NCI-H2081 (cell line): ENCODE measurements at regions not wholly inside any gene's neighbourhood (a gene's known extent, or its start where the extent isn't known, plus 50 kb on each side); places are given as distances from the start of the nearest gene placed in this dataset.

Experiments used
- DNase-seq, 2 experiments: peaks; one replicate each; lab custom pipeline; 2025; lab: John Stamatoyannopoulos, UW

DNA sequence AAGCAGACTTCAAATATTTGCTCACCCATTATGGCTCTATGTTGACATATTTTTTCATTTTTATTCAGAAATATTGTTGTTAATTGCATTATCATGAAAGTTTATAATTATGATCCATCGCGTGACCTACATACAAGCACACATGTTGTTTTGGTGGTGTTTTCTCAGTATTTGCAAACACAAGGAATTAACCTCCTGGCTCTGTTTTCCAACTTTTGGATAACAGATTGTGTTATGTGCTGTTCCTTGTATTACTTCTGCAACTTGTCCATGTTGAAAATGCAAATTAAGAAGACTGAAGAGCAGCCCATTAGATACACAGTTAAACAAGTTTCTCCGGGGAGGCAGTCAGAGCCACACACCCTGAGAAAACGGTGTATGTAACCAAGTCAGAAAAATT is 201.2 kb downstream of the SEC23A start:
- no peak for DNase-seq

DNA sequence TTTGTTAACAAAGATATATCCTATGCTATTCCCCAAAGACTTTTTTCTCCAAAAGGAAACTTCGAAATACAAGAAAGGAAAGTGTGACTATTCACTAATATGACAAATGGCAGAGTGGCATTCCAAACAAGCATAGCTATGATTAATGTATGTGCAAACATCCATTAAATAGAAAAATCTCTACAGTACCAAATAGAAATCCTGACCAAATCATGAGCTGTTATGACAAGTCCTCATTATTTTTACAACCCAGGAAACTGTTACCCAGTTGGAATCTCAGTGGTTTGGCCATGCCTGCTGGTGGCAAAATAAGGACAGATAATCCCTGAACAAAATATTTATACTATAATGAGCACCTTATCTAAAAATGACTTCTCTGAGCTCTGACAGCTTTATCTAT is 202.1 kb downstream of the SEC23A start:
- DNase-seq = peak in 1 of 2 experiments; percentile 22

DNA sequence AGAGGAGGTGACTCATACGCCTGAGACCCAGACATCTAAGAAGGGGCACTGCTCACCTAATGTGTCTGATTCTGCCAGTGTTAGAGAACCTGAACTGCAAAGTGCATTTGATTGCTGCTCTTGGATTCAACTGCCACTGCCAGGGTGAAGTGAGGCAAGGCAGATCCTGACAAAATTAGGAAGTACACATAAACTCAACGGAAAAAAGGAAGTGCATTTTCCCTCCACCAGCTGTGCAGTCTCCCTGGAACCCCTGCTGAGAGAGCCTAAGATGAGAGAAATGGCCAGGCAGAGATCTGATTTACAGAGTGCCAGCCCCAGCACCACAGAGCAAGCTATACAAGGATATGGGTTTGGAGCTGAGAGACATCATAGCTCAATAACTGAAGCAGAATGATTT is 215.3 kb downstream of the SEC23A start:
- no peak for DNase-seq

GRCh38 chr14:38884109-38884508 is 218.9 kb downstream of the SEC23A start:
- DNase-seq = no peak

DNA sequence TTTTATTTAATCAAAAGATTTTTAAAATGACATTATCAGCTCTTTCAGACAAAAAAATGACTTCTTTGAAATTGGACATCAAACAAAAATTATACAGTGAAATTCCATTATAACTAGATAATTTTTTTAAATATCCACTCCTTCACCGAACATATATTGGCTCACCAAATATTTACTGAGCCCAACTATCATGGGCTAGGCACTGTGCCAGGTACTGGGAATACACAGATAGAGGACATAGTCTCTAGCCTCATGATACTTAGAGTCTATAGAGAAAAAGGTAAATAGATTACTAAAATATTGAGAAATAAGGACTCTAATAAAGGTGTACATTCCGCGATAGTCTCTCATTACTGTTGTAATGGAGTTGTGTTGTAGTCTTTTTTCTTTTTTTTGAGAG is 219.9 kb downstream of the SEC23A start:
- no peak for DNase-seq

GRCh38 chr14:38882533-38882932 is 220.5 kb downstream of the SEC23A start:
- DNase-seq = no peak

DNA sequence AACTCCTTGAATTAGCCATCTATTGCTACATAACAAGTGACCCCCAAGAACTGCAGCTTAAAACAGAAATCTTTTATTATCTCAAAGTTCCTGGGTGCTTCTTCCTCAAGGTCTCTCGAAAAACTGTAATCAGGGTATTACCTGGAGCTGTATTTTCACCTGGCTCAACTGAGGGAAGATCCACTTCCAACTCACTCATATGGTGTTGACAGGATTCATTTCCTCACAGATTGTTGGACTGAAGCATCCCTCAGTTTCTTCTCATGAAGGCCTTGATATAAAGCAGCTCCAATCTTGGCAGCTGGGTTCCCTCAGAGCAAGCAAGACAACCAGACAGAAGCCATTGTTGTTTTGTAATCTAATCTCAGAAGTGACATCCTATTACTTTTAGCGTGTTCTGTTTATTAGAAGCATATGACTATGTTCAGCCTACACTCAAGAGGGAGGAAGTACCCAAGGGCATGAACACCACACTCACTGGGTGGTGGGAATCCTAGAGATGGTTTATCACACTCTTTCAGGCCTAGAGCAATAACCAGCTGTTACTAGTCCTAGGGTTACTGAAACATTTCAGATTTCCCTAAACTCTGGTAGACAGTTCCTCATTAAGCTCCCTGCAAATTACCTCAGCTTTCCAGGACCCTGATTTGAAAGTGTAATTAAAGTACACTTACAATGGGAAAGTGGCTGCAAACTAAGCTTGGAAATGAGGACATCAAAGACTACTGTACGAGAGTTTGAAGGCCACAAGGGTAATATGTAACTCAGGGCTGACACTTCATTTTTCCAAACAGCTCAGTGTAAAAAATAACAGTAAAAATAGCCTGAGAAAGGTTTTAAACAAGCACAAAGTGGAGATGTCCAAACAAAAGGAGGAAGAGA is 222.2 kb downstream of the SEC23A start:
- no peak for DNase-seq

DNA sequence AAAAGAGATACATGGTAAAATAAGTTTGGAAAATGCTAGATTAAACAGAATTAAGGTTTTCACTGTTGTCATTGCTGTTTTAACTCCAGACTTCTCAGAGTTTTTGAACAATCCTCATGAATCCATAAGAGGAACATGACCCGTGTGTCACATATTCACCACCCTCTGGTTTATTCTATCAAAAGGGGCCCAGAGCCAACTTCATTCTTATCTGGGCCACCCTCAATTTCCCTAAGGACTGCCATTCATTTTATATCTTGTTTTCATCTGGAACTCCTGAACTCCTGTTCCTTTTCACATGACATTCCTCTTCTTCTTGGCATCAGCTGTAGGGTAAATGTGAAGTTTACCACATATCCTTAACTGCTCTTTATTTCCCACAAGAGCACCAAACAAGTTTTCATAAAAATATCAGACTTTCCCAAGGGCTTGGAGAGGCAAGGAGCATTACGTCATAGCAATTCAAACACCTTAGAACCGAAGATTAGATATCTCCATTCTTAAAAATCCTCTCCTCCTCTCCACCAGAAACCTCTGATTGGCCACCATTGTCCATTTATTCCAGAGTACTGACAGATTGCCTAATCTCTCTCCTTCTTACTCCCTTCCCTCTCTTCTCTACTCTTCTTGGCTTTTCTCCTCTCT is 225.2 kb downstream of the SEC23A start:
- no peak for DNase-seq

GRCh38 chr14:38874721-38875120 is 228.3 kb downstream of the SEC23A start:
- no peak for DNase-seq

DNA sequence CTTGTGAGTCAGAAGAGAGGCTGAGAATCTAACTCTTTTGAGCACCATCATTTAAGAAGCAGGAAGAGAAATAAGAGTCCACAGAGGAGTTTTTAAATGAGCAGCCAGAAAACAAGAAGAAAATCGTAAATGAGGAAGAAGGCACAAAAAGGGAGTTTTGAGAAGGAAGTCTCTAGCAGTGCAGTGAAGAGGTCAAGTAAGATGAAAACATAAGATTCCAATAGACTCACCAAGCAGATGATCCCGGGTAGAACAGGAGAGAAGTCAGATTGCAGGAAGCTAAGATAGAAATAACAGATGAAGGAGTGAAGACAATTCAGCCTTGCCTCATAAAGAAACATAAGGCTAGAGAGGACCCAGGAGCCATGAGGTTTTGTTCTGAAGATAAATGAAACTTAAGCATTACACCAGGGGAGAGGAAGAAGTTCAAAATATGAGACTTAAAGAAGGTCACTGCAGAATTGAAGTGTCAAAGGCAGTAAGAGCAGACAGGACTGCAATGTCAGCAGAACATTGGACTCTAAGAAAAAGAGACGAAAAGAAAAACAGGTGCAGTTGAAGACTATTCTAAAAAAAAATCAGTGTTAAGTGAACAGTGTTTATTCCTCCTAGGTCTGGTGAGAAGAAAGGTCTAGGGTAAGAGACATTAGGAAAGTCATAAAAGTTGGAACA is 229.0 kb downstream of the SEC23A start:
- no peak for DNase-seq

DNA sequence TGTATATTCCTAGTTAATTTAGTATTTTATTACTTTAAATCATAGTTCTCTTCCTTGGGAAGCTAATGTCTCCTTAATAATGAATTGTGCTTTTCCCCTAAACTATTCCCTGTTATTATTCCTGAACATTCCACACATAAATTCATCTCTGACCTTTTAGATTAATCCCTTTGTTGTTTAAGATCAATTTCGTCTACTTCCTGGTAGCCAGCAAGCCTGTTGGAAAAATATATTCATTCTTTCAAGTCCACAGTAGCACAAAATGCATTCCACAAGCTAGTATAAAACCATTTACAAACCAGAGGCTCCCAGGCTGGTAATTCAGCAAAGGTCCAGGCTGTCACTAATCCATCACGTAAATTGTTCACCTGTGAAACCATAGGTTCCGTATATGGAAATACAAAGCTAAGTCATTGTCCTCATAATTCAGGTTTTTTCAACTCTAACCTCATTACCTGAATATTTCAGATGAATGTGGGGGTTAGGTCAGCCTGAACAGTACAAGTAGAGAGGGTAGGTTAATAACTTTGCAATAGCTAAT is 232.7 kb downstream of the SEC23A start:
- DNase-seq = no peak

DNA sequence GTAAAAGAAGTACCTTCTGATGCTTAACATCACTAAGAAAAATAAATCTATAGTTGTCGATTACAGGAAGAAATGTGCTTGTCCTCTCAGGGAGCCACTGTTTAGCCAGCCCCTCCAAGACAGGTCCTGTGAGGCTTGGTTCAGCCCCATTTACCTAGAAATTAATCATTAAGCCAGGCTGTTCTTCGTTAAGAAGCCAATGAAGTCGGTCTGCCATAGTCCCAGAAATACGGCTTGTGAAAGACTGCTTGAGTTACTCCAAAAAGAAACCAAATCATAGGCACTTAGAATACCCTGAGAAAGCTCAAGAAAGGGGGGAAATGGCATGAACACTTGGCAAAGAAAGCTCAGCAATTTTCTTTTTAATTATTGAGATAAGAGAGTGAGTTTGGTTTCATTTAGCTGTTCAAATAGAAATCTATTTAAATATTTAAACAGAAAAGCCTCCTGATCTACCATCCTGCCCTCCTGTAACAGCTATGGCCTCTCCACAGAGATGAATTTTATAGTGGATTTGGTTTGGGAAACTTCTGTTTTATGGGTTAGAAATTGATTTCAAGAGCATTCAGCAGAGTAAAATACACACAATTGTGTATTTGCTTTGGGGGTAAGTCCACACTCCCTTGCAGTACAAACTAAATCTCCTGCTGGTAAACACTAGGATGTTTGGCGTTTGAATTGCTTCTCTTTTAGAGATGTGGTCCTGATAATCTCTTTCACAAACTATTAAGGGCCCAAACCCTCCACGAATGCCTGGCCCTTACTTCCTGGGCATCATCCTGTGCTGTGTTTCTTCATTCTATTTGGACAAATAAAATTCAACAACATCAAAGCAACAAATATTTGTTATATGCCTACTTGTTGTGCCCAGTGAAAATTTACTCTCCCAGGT is 234.4 kb downstream of the SEC23A start:
- DNase-seq = peak in 1 of 2 experiments; percentile 58

DNA sequence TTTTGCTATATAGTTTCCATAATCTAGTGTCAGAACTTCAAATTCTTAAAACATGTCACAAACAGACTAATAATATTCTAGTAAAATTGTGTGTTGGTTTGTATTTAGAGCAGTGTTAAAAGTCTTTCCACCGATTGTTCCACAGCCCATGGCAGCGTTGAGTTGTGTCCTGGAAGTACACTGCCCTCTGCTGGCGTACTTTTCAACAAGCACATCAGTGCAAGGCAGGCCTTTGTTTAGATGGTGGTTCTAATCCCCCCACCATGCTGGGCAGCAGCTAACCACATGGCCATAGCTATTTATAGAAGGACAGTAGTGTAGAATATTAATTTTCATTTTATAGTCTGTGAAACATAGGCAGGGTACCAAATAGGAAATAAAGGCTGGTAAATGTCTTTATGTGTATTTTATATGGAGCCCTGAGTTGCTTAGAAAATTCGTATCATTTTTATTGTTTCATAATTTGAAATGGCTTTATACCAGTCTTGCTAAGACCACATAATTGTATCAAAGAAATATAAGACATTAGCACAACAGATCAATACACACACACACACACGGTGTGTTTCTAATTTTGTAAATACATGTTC is 235.4 kb downstream of the SEC23A start:
- peak; percentile 87 to 88 for DNase-seq

- DNase-seq = peak in 1 of 2 experiments; percentile 27
Measured at GRCh38 chr14:38866461-38866860, 236.6 kb downstream of the SEC23A start.

- no peak for DNase-seq
Measured at GRCh38 chr14:38862366-38862765, 240.7 kb downstream of the SEC23A start.

GRCh38 chr14:38860530-38860929 is 242.5 kb downstream of the SEC23A start:
- DNase-seq = no peak

DNA sequence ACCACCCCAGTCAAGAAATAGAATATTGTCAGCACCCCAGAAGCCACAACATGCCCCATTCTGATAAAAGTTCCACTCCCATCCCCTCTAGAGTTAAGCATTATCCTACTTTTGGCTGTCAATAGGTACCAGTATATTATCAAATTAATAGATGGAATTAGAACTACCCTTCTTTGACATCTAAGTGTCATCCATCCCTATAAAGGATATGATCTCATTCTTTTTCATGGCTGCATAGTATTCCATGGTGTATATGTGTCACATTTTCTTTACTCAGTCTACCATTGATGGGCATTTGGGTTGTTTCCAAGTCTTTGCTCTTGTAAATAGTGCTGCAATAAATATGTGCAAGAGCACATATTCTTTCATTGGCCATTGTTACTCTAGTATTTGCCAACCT is 246.2 kb downstream of the SEC23A start:
- DNase-seq = no peak

- no peak for DNase-seq
Measured at GRCh38 chr14:38855513-38855912, 247.5 kb downstream of the SEC23A start.

DNA sequence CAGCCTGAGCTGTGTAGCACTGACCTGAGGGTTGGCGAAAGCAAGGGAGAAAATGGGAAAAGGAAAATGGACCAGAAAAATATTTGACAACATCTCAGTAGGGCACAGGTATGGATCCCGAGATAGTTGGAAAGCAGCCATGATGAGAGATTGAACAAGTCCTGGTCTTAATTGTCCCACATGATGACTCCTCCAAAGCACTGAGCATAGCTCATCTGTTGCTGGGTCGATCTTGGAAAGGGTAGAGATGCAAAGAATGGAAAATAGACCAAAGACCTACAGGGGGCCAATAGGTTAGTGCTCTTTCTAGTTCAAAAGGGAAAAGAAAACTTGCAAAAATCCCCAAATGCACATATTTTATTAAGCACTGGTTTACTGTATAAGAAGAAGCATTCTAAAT is 251.9 kb downstream of the SEC23A start:
- DNase-seq = no peak

- no peak for DNase-seq
Measured at GRCh38 chr14:38850664-38851063, 252.4 kb downstream of the SEC23A start.

GRCh38 chr14:38848243-38848935 is 254.6 kb downstream of the SEC23A start:
- DNase-seq = no peak
